ENCODE measurements at regions not wholly inside any gene's neighbourhood (a gene's known extent, or its start where the extent isn't known, plus 50 kb on each side); places are given as distances from the start of the nearest gene placed in this dataset.
"Not testable (repeated sequence)": the region's sequence is repeated elsewhere in the genome, so short reads cannot be mapped to it uniquely, and the experiment has no call there.

DNA sequence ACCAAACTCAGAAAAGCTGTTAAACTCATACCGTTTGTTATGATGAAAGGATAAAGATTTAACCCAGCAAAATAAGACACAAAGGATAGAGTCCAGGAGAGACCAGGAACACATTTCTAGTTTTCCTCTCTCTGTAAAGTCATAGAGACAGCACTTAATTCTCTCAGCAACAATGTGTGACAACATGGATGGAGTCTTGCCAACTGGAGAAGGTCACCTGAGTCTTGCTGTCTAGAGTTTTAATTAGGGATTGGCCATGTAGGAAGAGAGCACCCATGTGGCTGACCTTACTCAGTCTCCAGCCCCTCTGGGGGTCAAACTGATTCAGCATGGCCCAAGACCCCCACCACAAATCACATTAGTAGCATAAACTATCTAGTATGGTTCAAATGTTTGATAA is 151.0 kb upstream of the ATF7IP start:
- DNase-seq: no peak

DNA sequence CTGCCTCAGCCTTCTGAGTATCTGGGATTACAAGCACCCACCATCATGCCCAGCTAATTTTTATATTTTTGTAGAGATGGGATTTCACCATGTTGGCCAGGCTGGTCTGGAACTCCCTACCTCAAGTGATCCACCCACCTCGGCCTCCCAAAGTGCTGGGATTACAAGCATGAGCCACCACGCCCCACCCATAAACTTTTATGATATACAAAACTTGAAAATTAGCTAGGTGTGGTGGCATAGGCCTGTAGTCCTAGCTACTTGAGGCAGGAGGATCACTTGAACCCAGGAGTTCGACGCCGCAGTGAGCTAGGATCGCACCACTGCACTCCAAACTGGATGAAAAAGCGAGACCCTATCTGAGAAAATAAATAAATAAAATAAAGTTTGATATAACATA is 149.5 kb upstream of the ATF7IP start:
- DNase-seq: not testable (repeated sequence)

DNA sequence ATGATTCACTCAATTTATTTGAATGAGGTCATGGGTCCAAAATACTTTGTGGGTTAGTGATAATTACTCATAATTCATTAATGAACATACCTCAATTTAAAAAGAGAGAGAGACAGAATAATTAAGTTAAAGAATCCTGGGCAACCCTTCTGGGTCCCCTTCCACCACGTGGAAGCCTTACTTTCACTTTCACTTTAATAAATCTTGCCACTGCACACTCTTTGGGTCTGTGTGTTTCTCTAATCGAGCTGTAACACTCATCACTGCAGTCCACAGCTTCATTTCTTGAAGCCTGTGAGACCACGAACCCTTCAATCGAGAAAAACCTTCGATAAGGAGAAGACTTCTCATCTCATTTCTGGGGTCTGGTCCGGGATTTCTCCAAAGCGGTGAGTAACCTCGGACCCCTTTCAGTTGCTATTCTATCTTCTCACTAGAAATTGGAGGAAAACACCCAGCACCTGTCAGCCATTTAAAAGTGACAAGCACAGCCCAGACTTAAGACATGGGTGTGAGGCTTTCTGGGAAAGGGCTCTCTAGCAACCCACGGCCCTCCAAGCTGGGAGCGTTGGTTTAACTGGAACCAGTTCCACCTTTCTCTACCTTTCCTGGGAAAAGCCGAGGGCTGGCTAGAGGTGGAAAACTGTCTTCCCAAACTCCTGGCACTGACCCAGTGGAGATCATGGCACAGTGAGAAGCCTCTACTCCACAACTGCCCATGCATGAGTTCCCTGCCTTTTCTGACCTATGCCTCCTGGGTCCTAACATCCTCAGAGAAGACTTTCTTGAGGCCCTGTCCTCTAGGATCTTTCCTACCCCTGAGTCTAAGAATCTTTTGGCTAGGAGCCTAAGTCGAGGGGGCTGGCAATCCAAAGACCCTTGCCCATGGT is 148.8 kb upstream of the ATF7IP start:
- peak; percentile 42 for DNase-seq

DNA sequence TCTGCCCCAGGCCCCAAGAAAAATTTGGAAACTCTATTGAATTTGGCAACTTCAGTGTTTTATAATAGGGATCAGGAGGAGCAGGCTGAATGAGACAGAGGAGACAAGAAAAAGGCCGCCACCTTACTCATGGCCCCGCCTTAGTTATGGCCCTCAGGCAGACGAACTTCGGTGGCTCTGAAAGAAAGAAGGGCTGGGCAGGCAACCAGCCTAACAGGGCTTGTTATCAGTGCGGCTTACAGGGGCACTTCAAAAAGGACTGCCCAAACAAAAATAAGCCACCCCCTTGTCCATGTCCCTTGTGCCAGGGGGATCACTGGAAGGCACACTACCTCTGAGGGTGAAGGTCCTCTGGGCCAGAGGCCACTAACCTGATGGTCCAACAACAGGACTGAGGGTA is 146.3 kb upstream of the ATF7IP start:
- no peak for DNase-seq

DNA sequence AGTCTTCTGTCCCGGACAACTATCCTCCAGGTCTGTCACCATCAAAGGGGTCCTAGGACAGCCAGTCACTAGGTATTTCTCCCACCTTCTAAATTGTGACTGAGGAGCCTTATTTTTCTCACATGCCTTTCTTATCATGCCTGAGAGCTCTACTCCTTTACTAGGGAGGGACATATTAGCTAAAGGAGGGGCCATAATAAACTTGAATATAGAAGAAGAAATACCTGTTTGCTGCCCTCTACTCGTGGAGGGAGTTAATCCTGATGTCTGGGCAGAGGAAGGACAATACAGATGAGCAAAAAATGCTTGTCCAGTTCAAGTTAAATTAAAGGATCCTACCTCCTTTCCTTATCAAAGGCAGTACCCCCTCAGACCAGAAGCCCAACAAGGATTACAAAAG is 145.8 kb upstream of the ATF7IP start:
- DNase-seq: not testable (repeated sequence)

DNA sequence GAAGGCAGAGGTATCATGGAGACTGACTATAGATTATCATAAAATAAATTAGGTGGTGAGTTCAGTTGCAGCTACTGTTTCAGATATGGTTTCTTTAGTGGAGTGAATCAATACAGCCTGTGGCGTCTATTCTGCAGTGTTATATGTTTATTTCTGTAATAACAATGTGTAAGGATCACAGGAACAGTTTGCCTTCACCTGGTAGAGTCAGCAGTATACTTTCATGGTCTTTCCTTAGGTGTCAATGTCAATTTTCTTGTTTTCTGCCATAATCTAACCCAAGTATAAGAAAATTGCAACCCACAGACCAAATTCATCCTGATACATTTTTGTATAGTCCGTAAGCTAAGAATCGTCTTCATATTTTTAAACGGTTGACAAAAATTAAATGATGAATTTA is 140.4 kb upstream of the ATF7IP start:
- DNase-seq: no peak

DNA sequence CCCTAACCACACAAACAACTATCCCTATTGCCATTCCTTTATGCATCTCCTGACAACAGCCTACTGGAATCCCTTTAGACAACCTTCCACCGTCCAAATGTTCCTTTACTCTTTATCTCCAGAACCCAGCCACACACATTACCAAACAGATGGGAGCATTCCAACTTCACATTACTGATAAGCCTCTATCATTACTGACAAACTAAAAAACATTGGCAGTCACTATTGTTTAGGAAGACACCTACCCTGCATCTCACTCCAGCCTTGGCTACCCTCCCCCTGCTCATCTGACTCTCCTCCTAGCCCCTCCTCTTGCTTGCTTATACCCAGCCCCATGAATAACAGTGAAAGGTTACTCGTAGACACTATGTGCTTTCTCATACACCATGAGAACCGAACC is 130.3 kb upstream of the ATF7IP start:
- DNase-seq: not testable (repeated sequence)

DNA sequence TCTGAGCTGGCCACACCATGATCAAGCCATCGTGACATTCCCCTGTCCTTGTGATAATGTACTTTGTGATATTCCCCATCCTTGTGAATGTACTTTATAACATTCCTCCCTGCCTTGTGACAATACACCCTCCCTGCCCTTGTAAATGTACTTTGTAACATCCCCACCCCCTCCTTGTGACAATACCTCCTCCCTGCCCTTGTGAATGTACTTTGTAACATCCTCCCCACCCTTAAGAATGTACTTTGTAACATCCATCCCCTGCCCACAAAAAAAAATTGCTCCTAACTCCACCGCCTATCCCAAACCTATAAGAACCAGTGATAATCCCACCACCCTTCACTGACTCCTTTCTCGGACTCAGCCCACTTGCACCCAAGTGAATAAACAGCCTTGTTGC is 128.8 kb upstream of the ATF7IP start:
- not testable (repeated sequence) for DNase-seq

DNA sequence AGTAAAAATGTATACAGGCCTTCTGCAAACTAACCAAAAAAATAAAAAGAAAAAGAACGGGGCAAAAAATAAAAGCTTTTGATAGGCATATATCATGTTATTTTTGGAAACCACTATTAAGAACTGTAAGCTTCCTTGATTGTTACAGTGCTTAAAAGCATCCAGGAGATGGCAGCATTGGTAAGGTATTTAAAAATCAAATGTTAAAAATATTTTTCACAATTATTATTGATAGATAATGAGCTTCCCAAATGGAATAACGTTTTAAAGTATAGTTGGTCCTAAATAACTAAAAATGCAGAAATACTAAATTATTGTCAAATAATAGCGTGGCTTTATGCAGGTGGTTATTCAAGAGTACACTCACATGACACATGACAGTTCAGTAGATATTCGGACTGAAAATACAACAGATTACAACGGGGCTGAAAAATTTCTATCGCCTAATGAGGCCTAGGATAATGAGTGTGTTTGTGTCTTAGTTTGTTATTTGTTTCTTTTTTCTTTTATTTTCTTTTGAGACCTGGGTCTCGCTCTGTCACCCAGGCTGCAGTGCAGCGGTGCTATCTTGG is 127.2 kb upstream of the ATF7IP start:
- no peak for DNase-seq

DNA sequence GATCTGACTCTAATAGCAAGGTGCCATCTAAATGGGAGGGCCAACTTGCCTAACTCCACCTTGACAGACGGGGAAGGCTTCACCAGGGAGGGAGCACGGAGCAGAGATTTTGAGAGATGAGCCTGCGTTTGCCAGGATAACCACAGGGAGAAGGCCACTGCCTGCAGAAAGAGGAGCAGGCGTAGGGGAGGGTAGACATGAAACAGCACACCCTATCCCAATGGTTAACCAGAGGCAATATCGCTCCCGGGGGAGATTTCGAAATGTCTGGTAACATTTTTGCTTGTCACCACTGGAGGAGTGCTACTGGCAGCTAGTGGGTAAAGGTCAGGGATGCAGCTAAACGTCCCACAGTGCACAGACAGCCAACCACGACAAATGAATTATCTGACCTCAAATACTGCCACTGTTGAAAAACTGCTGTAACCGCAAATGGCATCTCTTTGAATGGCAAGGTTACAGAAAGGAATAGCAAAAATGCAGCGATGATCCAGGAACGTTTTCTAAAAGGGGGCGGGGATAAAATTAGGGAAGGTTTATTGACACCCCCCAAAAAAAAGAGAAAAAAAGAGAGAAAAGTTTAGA is 126.0 kb upstream of the ATF7IP start:
- no peak for DNase-seq

DNA sequence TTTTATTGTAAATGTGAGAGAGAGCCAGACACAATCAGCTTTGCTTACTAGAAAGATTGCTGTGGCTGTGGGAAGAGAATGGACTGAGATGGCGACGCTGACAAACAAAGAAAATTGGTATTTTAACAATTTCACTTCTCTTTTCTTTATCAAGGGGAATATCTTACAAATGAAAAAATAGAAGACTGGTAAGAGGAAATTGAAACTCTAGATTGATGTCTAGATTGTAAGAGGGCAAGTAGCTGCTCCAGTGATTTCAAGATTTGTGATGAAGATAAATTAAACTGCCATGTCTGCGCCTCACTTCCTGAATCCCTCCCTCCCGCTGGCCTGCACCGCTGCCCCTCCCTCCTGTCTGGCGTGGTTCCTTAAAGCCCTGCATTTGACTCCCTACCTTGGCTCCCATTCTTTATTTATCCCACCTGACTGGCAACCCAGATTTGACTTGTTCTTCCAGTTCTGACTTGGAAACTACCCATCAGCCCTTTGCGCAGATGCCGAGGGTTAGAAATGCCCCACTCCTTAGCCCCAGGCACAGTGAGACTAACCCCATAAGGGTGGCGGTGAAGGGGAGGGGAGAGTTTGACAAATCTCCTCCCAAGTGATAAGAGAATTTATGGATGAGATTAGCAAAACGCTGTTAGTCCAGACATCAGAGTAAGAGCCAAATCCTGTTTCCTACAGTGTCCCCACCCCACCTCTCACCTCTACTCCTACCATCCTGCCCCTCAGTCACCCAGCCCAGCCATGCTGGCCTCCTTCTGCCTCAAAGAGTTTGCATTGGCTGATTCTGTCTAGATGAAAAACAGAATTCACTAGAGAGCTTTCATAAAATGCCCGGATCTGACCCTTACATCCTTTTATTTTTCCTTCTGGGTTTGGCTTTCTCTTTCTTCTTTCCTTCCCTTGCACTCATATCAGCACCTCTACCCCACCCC is 125.3 kb upstream of the ATF7IP start:
- DNase-seq: no peak

DNA sequence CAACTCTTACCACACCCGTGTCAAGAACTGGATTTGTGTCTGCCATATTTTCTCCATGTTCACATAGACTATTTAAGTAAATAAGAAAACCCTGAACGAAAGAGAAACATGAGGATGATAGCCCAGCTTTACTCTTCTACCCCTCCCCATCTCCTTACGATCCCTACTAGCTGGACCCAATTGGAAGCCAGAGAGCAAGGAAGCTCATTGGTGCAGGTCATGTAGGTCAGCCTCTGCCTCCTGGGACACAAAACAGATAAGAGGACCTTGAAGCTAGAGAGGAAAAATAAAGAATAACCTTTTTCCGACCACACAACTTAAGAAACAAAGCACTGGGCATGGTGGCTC is 124.6 kb upstream of the ATF7IP start:
- DNase-seq: no peak

DNA sequence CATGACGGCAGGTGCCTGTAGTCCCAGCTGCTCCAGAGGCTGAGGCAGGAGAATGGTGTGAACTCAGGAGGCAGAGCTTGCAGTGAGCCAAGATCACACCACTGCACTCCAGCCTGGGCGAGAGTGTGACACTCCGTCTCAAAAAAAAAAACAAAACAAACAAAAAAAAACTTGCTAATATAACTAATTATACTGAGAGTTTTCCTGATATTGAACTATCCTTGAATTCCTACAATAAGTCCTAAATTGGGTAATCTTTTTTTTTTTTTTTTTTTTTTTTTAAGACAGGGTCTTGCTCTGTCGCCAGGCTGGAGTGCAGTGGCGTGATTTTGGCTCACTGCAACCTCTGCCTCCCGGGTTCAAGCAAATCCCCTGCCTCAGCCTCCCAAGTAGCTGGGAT is 122.7 kb upstream of the ATF7IP start:
- not testable (repeated sequence) for DNase-seq

DNA sequence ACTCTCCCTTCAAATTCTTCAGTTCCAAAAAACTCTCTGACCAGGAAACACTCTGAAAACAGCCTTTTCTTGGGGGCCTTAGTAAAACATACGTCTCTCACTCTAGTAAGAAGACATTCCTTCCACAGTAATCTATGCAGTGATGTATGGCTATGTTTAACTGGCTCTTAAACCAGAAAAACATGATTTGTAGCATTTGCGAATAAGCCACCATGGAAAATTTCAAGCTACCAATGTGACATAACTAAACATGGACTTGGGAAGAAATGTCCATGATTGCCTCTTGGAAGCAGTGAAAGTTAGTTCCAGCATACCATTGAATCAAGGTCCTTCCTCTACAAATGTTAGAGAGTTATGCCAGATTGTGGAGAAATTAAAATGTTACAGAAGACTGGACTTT is 121.5 kb upstream of the ATF7IP start:
- no peak for DNase-seq

DNA sequence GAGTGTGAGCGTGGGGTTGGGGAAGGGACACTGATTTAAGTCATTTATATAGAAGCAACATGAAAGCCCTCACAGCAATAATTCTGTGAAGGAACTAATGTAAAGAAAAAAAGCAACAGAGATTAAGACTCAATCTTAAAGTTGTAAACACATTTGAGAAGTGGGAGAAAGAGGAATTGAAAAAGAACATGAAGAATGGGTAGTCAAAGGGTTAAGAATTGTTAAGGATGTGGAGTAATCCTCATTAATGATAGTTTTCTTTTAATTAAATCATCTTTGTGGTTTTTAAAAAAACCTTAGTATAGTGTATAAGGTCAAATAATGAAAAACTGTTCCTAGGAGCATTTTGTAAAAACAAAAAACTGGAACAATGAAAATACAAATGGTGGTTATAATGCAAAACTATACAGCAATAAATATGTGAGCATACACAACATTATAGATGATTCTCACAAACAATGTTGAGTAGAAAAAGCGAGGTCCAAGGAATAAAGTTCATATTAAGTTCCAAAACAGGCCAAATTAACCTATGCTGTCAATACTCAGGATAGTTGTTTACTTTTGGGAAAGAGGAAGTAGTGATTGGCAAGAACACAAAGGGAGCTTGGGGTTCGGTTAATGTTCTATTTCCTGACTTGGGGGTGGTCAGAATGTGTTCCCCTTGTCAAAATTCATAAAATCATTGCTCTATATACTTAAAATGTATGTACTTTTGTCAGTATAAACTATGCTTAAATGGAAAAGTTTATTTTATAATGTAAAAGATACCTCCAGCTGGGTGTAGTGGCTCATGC is 120.4 kb upstream of the ATF7IP start:
- DNase-seq: no peak

DNA sequence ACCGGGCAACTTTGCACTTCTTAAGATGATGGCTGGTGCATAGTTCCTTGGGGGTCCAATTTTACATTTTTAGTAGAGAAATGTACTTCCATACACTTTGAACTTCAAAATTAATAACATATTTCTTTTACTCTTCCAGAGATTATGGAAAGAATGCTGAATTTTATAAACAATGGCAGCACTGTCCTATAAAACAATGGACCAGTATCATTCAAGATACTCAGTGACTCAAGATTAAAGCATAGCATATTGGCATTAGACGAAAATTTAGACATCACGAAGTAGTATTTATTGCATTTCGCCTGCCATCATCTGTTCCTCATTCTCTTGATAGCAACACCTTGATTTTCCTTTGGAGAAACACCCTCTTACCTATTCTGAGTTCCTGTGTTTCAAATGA is 118.3 kb upstream of the ATF7IP start:
- DNase-seq: no peak

DNA sequence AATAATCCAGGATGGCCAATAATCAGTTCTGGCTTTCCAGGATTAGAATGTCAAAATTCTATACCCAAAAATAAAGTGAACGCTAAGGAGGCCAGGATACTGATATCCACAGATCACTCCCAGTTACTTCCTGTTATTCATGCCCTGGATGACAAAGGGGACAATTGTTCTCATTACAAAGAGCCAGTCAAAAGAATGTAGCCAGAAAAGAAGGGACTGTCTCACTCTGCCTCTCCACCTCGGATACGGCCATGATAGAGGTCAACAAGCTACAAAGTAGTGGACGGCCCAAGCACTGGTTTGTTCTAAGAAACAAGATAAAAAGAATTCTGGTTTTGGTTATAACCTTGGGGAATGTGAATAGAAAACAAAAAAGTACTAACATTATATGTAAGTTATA is 116.1 kb upstream of the ATF7IP start:
- no peak for DNase-seq

DNA sequence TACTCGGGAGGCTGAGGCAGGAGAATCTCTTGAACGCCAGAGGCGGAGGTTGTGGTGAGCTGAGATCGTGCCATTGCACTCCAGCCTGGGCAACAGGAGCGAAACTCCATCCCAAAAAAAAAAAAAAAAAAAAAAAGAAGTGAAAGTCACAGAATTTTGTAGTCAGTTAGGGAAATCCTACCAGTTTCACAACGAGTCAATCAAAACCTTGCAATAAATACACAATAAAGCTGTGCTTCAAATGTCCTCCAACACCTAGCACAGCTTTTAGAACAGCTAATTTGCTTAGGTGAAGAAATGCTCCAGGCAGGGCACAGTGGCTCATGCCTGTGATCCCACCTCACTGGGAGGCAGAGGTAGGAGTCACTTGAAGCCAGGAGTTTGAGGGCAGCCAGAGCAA is 112.8 kb upstream of the ATF7IP start:
- DNase-seq: no peak

DNA sequence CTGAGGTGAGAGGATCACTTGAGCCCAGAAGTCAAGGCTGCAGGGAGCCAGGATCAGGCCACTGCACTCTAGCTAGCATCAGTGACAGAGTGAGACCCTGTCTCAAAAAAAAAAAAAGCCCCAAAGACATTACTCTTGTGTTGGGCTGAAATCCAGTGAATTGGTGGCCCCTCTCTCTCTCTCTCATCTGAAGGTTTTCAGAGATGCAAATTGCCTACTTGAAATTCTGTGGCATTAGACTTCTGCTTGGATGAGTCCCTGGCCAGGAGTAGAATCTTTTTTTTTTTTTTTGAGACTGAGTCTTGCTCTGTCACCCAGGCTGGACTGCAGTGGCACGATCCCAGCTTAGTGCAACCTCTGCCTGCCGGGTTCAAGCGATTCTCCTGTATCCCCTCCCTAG is 112.0 kb upstream of the ATF7IP start:
- DNase-seq: no peak

DNA sequence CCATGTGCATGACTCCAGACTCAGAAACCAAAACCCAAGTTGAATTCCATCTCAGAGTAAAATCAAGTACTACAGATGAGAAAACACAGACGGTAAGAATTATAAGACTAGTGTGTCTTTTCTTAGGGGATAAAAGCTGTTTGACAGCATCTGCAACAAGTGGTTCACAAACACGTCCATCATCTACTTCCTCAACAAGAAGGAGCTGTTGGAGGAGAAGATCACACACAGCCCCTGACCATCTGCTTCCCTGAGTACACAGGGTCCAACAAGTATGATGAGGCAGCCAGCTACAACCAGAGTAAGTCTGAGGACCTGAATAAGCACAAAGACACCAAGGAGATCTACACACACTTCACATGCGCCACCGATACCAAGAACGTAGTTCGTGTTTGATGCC is 110.7 kb upstream of the ATF7IP start:
- DNase-seq: no peak

DNA sequence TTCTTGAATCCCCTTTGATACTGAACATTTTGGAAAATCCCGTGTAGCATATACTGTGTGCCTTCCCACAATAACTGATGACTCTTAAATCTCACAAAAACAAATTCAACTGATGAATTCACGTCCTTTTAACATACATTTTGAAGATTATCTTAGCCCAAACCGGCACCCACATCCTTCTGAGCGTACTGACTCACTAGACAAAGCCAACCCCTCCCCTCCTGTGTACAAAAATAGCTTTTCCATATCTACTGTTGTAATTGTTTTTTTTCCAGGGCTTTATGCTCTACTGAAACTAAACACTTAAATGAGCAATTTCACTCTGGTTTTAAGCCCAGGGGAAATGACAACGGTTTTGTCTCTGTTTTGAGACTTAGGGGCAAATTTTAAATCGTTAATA is 109.4 kb upstream of the ATF7IP start:
- no peak for DNase-seq

DNA sequence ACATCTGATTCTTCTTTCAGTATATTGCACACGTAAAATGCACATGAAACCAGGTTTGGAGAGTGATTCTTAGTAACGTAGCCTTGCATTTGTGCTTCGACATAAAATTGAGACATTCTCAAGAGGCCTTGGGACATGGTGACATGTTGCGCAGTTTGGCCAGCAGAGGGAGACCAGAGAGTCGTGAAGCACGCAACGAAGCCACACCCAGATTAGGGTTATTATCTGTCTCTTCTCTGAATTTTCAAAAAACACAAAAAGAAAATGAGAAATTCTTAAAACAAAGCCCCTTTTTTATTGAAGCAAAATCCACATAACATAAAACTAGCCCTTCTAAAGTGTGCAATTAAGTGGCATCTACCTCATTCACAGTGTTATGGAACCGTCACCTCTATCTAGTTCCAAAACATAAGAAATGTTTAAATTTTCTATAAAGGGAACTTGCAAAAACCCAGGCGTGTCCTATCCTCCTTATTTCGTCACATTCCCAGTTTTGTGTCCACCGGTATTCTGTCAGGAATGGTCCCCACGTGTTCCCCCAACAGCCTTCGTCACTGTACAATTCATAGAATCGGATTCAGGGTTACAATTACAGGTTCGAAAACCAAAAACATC is 108.8 kb upstream of the ATF7IP start:
- peak; percentile 4 for DNase-seq
